Pons (tissue), 1 donor: ENCODE measurements at regions not wholly inside any gene's neighbourhood (a gene's known extent, or its start where the extent isn't known, plus 50 kb on each side); places are given as distances from the start of the nearest gene placed in this dataset.
A peak's percentile ranks its signal among the peaks of the same experiment; 100 is the strongest.

Source experiments
- DNase-seq: peaks from one replicate; pipeline ENCODE4 v3.0.0-alpha.2; 2016; ENCODE audit warnings: low spot score

DNA sequence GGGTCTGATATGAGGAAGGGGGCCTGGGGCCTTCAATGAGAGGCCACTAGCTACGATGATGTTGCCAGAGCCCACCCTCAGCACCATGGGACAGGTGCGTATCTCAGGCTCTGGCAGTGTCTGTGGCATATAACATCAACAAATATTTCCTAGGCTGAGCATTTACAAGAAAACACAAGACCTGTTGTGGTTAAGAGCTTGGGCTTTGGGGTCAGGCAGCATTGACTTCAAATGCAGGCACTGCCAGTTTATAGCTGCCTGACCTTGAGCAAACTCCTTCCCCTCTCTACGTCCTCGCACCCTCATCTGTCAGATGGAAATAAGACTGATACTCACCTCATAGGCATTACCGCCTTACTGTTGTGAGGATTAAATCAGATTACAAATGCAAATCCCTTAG is 156.0 kb downstream of the KATNAL1 start:
- DNase-seq, result no peak

DNA sequence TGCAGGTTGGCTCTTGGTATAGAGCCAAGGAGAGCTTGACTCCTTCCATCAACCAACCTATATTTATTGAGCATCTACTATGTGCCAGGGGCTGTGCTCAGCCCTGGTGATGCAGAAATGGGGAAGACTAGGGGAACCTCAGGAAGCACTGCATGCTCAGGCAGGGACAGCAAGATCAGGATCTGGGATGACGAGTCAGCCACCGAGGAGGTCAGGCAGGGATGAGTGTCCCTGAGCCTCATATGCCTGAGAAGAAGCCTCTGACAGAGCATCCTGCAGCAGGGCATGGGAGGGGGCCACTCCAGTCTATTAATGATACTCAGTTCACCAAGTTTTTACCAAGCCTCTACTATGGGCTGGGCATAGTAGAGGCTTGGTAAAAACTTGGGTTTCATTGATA is 158.1 kb downstream of the KATNAL1 start:
- DNase-seq, result no peak

DNA sequence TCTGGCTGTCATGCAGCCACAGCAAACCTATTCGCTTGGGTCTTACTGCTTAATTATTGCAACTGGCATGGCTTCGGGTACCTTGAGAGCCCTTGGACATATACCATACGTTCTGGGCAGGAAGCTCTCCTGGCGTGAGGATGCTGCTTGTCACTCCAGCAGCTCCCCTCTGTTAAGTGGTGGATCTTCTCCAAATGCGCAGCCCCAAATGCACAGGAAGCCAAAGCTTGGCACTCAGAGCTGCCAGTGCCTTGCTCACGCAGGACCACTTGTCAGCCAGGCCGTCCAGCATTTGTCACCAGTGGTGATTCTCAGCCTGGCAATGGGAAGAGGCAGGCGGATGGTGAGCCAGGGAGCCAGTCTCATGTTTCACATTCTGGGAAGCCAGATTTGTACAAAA is 158.6 kb downstream of the KATNAL1 start:
- no peak for DNase-seq

DNA sequence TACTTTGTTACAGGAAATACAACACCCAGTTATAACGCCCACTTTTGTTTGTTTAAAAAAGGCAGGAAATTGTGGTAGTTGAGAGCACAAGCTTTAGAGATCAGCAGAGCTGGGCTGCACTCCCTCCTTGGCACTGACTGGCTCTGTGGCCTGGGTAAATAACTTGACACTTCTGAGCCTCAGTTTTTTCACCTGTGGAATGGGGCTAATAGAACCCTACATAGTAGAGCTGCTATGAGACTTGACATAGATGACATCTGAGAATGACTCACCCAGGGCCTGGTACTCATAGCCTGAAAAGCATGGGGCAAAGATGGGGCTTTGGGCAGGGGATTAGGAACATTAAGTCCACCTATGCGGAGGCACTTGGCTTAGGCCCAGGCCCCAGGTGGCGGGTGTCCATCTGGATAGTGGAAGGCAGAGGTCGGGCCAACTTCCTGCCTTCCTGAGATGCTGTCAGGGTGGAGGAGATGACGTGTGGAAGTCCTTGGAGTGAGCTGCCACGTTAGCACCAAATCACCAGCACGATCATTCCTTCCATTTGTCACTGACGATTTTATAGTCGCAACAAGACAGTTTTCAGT is 159.1 kb downstream of the KATNAL1 start:
- no peak for DNase-seq

DNA sequence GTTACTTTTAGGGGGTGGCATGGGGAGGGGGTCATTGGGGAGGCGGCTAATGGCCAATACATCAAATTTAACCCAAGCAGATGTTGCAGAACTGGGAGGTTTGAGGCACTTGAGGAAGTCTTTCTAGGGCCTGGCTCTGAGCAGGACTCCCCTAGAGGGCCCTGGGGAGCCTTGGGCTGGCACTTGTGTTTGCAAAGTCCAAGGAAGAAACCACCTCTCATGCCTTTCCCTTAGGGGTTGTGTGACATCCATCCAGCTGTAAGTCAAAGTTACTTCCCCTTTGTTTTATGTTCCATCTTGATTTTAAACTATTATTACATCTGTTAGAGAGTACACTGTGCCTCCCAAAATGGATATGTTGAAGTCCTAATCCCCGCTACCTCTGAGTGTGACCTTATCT is 159.9 kb downstream of the KATNAL1 start:
- DNase-seq, result no peak

DNA sequence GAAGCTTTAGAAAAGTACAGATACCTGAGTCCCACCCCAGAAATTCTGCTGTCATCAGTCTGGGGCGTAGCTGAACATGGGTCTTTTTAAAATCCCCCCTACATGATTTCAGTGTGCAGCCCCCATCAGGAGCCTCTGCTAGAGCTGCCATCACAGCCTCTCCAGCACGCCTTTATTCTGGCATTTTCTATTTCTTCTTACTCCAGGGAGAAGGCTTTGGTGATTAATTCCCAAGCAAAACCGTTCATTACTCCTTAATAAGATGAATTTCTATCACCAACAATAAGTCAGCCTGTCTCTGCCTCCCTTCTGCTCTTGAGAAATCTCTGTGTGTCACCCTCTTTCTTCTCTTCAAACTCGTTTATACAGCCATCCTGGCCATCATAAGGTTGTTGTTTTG is 160.3 kb downstream of the KATNAL1 start:
- no peak for DNase-seq

DNA sequence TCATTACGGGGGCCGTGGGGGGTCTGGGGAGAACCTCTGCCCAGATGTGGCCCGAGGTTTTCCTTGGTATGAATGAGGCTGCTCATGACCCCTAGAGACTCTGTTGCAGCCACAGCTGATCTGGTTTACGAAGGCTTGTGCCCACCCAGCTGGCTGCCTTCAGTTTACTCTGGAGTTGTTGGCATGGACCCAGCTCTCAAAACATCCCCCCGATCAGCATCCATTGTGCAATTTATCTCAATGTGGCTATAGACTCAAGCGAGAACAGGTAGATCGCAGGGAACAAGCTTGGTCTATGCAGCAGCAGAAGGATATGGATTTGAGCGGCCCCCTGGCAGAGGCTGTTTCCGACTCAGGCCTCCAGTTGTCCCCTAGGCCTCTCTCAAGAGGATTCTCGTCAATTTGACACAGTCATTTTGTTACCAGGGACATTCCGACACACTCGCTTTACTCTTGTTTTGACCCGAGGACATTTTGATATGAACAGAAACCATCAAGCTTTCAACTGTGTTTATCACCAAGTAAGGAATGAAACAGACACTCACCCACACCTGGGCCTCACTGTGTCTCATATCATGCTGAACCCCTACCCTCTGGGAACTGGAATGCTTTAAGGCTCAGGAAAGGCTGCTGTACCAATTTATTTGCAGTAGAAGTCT is 161.5 kb downstream of the KATNAL1 start:
- DNase-seq, result no peak

DNA sequence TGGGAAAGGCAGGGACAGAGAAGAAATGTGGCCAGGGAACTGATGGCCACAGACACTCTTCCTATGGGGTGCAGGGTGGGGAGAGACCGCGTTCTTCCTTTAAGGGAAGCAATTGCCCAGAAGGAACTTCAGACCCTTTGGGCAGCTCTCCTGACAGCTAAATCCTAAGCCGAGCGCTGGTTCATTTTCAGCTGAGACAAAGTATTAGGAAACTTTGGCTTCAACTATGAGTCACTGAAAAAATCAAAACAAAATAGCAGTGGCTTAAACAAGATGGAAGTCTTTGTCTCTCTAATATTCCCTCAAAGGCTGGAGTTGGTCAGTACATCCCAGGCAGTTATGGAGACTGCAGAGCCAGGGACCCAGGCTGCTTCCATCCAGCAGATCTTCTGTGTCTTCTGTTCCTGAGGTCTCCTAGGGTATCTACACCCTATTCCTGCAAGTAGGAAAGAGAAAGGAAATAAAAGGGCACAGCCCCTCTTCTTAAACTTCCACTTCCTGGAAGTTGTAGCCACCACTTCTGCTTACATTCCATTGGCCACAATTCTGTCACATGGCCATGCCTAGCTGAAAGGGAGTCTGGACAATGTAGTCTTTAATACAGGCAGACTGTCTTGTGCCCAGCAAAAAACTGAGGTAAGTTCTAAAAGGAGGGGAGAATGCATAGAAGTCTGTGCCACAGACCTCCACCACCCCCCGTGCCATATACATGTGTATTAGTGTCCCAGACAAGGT is 163.5 kb downstream of the KATNAL1 start:
- DNase-seq, result no peak

DNA sequence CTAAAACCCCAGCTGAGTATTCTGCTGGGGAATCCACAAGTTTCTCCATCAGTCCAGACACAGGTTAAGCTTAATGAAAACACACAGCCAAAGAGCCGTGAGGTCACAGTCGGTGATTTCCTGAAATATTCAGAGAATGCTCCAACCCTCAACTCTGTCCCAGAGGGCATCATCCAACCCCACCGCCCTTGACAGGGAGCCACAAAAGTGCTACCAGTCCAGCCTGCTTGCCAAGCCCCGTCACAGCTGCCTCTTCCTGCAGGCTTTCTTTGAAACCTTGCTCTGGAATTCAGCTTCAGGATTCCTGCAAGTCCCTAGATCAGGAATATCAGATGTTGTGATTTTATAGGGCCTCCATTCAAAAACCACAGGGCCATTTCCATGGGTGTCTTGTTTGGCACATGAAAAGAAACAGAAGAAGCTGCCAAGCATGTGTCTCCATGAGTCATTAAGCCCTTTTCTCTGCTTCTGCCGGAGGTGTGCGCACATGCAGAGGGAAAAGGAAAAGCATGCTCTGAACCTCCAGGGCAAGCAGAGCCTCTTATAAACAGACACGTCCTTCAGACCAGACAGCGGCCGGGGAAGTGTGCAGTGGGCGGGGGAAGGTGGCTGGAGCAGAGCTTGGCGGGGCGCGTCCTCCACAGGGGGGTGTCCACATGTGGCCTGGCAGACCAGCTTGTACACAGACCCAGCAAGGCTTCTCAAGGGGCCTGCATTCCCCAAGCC is 164.7 kb downstream of the KATNAL1 start:
- no peak for DNase-seq

DNA sequence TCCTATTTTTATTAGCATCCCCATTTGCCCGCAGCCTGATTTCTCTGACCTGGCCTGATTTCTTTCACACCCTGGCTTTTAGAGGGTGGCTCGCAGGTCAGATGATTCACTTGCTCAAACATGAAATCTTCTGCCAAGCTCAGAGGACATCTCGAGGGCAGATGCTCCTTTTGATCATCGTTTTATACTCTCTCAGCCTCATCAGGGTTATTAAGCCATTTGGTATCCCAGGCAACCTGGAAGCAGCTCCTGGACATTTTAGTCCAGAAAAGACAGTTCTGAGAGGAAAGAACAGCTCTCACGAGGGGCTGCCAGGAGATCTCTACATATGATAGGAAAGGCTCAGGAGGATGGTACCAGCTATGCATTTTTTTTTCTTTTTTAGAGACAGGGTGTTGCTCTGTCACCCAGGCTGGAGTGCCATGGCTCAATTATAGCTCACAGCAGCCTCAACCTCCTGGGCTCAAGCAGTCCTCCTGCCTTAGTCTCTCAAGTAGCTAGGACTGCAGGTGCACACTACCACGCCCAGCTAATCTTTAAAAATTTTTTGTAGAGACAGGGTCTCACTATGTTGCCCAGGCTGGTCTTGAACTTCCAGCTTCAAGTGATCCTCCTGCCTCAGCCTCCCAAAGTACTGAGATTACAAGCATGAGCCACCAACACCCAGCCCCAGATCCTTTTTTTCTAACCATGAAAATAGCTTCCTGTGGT is 165.4 kb downstream of the KATNAL1 start:
- no peak for DNase-seq

DNA sequence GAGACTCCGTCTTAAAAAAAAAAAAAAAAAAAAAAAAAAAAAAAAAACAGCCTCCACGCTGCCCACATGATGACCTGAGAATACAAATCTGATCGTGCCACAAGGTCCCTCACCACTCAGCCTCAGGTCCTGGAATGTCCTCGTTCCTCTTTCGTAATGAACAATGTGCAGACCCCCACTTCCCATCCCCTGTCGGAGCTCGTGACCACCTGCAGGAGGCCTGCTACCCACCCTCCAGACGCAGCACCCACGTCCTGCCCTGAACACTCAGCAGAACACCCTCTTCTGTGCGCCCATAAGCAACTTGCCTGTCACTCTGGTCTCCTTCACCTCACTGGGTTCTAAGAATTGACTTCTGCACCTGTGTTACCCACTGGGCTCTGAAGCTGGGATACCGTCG is 166.4 kb downstream of the KATNAL1 start:
- DNase-seq, result no peak

DNA sequence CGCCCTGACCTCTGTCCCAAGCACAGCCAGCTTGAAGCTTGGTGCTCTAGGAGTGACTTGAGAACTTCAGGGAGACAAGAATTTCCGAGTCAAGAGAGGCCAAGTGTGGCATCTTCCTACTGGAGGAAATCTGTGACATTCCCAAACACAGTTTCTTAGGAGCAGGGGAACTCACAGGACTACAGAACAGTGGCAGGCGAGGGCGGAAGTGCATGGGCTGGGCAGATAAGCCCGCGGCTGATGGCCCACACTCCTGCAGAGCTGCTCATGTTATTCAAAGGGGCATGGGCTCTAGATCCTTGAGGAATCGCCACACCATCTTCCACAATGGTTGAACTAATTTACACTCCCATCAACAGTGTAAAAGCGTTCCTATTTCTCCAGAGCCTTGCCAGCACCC is 168.8 kb downstream of the KATNAL1 start:
- no peak for DNase-seq

DNA sequence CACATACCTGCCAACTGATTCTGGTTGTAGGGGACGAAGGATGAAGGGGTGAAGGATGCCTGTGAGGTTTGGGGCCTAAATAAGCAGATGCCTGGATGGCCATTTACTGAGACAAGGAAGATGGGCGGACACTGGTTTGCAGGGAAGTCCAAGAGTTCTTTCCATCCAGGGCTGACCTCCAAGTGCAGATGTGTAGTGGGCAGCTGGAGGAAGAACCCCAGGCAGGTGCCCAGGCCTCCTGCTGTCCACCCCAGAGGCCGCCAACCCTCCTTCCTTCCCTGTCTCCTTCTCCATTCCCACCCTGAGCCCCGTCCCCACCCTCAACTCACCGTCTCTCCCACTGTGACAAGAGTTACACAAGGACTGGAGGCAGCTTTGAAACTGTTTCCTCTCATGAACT is 171.5 kb downstream of the KATNAL1 start:
- DNase-seq, result no peak

DNA sequence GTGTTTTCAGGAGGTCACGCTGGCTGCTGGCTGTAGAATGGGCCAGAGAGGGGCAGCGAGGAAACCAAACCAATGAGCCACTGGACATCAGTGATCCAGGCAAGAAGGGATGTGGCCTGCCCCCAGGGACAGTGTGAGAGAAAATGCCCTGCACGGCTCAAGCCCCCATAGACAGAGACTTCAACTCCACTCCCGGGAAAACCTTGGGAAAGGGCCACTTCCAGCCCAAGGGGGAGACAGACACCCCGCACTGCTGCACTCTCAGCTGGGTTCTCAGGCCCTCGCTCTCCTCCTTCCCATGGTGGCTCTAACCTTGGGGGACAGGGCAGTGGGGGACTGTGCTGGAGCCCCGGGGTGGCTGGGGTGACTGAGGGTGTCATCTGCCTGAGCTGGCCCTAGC is 172.0 kb downstream of the KATNAL1 start:
- no peak for DNase-seq

DNA sequence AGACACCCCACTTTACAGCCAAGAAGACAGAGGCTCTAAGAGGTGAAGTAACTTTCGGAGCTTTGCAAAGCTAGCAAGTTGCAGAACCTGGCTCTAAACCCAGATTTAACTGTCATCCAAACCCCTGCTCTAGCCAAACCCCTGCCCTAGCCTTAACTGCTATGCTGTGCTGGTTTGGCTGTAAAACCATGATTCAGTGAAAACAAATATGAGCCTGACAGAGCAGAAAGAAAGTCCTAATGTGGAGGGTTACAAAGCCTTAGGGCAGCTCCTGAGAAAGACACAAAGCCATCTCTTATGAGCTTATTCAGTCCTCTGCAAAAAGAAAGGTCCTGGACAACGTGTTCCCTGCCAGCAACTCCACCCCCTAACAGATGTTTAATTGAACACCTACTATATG is 172.8 kb downstream of the KATNAL1 start:
- DNase-seq, result no peak

DNA sequence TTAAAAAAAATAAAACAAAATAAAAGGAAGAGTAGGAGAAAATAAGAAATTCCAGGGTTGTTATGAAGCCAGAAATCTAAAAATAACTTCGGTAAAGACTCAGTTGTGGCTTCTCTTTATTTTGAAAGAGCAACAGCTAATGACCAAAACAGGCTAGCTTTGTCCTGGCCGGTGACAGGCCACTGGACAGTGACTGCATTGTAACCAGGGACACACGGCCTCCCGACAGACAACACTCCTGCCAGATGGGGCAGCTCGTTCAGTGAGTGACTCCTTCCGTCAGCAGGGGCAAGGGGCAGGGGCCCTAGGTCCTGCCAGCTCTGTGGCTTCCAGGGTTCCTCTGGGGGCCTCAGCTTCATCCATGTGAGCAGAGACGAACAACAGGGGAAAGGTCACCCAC is 173.4 kb downstream of the KATNAL1 start:
- DNase-seq, result peak; percentile 78

DNA sequence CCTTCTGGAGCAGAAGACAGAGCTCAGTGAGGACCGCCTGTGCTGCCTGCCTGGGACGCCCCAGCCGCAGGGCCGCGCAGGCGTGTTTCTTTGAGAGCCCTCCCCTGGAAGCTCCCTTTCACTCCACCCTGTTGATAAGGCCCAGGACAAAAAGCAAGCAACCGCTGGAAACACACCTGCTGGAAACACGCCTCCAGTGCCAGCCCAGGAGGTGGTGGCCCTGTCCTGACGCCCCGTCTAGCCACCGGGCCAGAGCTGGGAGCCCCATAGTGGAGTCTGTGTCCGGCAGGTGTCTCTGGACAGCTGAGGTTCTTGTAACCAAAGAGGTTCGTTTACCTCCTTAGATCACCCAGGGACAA is 173.8 kb downstream of the KATNAL1 start:
- no peak for DNase-seq

DNA sequence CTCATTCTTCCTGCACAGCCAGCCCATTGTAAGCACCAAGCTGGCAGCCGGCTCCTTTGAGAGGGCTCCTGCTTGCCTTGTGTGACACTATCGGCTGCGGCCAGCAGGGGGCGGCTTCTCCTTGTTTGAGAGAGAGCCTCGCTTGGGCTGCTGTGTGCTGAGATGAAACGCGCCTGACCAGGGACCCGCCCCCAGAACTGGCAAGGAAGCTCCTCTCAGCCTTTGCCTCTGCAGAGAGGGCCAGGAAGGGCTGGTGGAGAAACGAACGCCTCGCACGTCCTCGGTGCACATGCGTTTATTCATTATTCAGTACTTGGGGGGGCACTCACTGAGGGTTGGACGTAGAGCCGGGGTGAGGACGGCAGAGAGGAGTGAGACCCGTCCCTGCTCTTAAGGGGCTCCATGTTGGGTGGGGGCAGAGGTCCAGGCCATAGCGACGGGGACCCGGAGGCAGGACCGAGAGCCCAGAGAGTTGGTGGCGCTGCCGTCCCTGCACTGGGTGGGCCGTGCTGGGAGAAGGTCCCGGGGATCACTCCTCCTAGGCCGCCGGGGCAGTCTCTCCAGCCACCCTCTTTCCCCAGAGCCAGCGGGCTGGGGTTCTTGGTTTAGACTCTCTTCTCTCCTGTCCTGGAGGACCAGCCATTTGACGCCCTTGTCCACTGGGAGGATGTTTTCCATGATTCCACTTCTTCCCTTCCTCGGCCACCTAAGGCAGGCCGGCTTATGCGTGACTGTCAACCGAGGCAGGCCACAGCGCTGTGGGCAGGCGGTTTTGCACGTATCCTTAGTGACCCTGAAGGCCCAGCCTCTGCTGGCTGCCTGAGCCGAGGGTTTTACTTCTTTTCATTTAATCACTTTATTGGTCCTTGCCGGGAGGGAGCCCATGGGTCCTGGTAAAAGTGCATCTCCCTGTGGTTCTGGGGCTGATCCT is 174.5 kb downstream of the KATNAL1 start:
- peak; percentile 96 for DNase-seq

DNA sequence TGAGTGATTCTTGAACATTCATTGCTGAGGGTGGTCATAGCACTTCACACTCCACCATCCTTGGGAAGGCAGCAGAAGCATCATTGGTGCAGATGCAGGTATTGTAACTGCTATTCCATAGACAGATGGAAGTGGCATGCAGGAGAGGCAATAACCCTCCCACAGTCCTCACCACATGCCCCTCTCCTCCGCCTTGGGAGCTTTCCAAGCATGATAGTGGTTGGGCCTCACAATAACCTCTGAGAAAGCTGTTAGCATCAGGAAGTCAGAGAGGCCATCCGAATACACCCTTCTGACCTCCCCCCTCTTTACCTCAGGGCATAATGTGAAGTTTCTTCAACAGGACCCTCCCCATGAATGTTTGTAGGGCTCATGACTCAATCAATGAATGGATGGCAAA is 177.9 kb downstream of the KATNAL1 start:
- no peak for DNase-seq

DNA sequence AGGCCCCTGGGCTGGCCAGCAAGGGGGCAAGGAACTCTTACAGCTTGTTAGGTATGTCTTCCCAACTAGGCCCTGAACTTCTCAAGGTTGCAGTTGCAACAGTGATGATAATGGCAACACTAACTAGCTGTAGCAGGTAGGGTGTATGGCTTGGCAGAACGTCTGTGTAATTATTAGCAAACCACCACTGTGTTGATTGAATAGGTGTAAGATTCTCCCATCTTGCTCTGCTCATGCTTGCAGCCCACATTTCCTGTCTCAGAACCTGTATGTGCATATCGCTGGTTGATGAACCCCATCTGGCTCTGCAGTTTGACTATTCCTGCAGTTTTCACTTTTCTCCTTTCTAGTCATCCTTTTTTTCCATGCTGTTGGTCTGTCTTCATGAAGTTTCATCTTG is 178.8 kb downstream of the KATNAL1 start:
- DNase-seq, result no peak

DNA sequence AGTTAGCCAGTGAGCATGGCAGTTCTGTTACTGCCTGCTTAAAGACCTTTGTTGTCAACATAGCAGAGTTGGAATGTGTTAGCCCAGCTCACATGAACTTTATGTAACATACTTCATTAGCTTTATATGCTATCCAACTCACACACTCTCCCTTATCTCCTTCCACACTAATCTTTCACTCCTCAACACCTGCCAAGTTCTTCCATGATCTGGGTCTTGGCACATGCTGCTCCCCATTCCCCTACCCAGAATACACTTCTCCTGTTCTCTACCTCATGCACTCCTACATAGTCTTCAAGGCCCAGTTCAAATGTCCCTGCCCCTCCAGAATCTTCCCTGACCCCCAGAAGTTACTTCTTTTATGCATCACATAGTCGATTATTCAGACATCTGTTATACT is 179.3 kb downstream of the KATNAL1 start:
- no peak for DNase-seq
